HG02938 (cell line): ENCODE measurements at regions not wholly inside any gene's neighbourhood (a gene's known extent, or its start where the extent isn't known, plus 50 kb on each side); places are given as distances from the start of the nearest gene placed in this dataset.

ENCODE experiments used
- ATAC-seq: cut with Tn5 transposase; IDR thresholded peaks from one replicate; pipeline ENCODE4 v1.9.1; 2021; ENCODE audit warnings: mild to moderate bottlenecking, moderate library complexity; ENCODE audit not compliant: unreplicated experiment

- peak; percentile 93 for ATAC-seq
Observed at GRCh38 chrX:139126493-139126892, 404.0 kb upstream of the F9 start.

GRCh38 chrX:139125916-139126315 is 404.6 kb upstream of the F9 start:
- ATAC-seq: no peak

GRCh38 chrX:139121616-139122286 is 408.8 kb upstream of the F9 start:
- ATAC-seq: no peak

GRCh38 chrX:139120760-139121159 is 409.2 kb upstream of the FGF13 start:
- no peak for ATAC-seq

GRCh38 chrX:139113708-139114107 is 402.2 kb upstream of the FGF13 start:
- no peak for ATAC-seq

GRCh38 chrX:139112432-139112831 is 400.9 kb upstream of the FGF13 start:
- no peak for ATAC-seq

GRCh38 chrX:139106069-139106468 is 394.6 kb upstream of the FGF13 start:
- no peak for ATAC-seq

- no peak for ATAC-seq
Observed at GRCh38 chrX:139094671-139095592, 383.4 kb upstream of the FGF13 start.

- ATAC-seq: no peak
Observed at GRCh38 chrX:139093201-139093600, 381.7 kb upstream of the FGF13 start.

- no peak for ATAC-seq
Observed at GRCh38 chrX:139091878-139092277, 380.4 kb upstream of the FGF13 start.

GRCh38 chrX:139091066-139091465 is 379.5 kb upstream of the FGF13 start:
- no peak for ATAC-seq

- no peak for ATAC-seq
Observed at GRCh38 chrX:139086246-139086645, 374.7 kb upstream of the FGF13 start.

GRCh38 chrX:139085404-139085803 is 373.9 kb upstream of the FGF13 start:
- ATAC-seq: no peak

GRCh38 chrX:139083191-139083590 is 371.7 kb upstream of the FGF13 start:
- no peak for ATAC-seq

GRCh38 chrX:139081965-139082364 is 370.4 kb upstream of the FGF13 start:
- ATAC-seq: no peak

- ATAC-seq: no peak
Observed at GRCh38 chrX:139079789-139080188, 368.3 kb upstream of the FGF13 start.

GRCh38 chrX:139078761-139079280 is 367.3 kb upstream of the FGF13 start:
- ATAC-seq: no peak

- no peak for ATAC-seq
Observed at GRCh38 chrX:139078342-139078741, 366.8 kb upstream of the FGF13 start.

GRCh38 chrX:139077281-139078250 is 366.0 kb upstream of the FGF13 start:
- ATAC-seq: no peak

- ATAC-seq: no peak
Observed at GRCh38 chrX:139063364-139063763, 351.8 kb upstream of the FGF13 start.
